IPS DF 6.9 (cell line): ENCODE measurements at regions not wholly inside any gene's neighbourhood (a gene's known extent, or its start where the extent isn't known, plus 50 kb on each side); places are given as distances from the start of the nearest gene placed in this dataset.

Experiments
- DNase-seq: peaks from one replicate; pipeline ENCODE4 v3.0.0-alpha.2; 2013; ENCODE audit warnings: low read depth, low spot score
- H3K27ac ChIP-seq: one replicate; pipeline ENCODE4 v1.5.1; 2013; ENCODE audit warnings: low read length, control low read depth
- H3K27me3 ChIP-seq: 2 replicates; pipeline ENCODE4 v1.6.1; 2013; ENCODE audit warnings: mild to moderate bottlenecking, low read length; ENCODE audit not compliant: control insufficient read depth, insufficient read depth
- H3K36me3 ChIP-seq: 2 replicates; pipeline ENCODE4 v1.6.1; 2013; ENCODE audit warnings: low read length; ENCODE audit not compliant: control insufficient read depth, insufficient read depth
- H3K4me1 ChIP-seq: 2 replicates; pipeline ENCODE4 v1.6.1; 2013; ENCODE audit warnings: low read length; ENCODE audit not compliant: control insufficient read depth, insufficient read depth
- H3K4me3 ChIP-seq: 2 replicates; pipeline ENCODE4 v1.5.1; 2013; ENCODE audit warnings: mild to moderate bottlenecking, low read length
- H3K9me3 ChIP-seq: 2 replicates; pipeline ENCODE4 v1.6.1; 2013; ENCODE audit warnings: low read length, inconsistent platforms; ENCODE audit not compliant: control insufficient read depth, insufficient read depth
- WGBS: extraction: QIAGEN DNeasy Blood & Tissue Kit; methylation state at CpG from one replicate; pipeline ENCODE4 v1.1.7; 2013; ENCODE audit warnings: mixed read lengths, missing lambda C conversion rate; ENCODE audit not compliant: insufficient read length, insufficient coverage; 5-methylcytosine and 5-hydroxymethylcytosine counted together

- no peak for DNase-seq
- Histone ChIP-seq H3K4me1 (peaks cover 4% of the 10 kb centered on the region), H3K27me3 (no peaks in the 10 kb centered on the region), H3K9me3 (no peaks in the 10 kb centered on the region), H3K4me3 (no peak overlapping the region), H3K36me3 (no peaks in the 10 kb centered on the region), H3K27ac (no peak overlapping the region)
- no CpG with 5 or more reads among the region's 3 CpGs for WGBS
Measured at GRCh38 chr12:126204326-126204725, 1139.1 kb downstream of the AACS start.

- Histone ChIP-seq H3K4me1 (peaks cover 6% of the 10 kb centered on the region), H3K9me3 (no peaks in the 10 kb centered on the region), H3K27ac (no peak overlapping the region), H3K36me3 (no peaks in the 10 kb centered on the region), H3K4me3 (no peak overlapping the region), H3K27me3 (no peaks in the 10 kb centered on the region)
- no CpG with 5 or more reads among the region's 4 CpGs for WGBS
- DNase-seq, result no peak
Measured at GRCh38 chr12:126210026-126210425, 1144.8 kb downstream of the AACS start.

GRCh38 chr12:126210448-126210847, 1145.2 kb downstream of the AACS start:
- Histone ChIP-seq H3K36me3 (no peaks in the 10 kb centered on the region), H3K4me1 (peaks cover 7% of the 10 kb centered on the region), H3K4me3 (no peak overlapping the region), H3K27ac (no peak overlapping the region), H3K27me3 (no peaks in the 10 kb centered on the region), H3K9me3 (no peaks in the 10 kb centered on the region)
- WGBS, result no CpG with 5 or more reads among the region's 3 CpGs
- no peak for DNase-seq

GRCh38 chr12:126212824-126213223, 1147.6 kb downstream of the AACS start:
- no peaks in the 10 kb centered on the region for H3K27me3 ChIP-seq
- no peaks in the 10 kb centered on the region for H3K9me3 ChIP-seq
- WGBS, result 100% methylated on average over 1 of the region's 7 CpGs
- no peaks in the 10 kb centered on the region for H3K36me3 ChIP-seq
- H3K4me1 ChIP-seq, result peaks cover 7% of the 10 kb centered on the region
- H3K4me3 ChIP-seq, result no peak overlapping the region
- DNase-seq, result no peak
- no peak overlapping the region for H3K27ac ChIP-seq

- no CpG with 5 or more reads among the region's 1 CpG for WGBS
Measured at GRCh38 chr12:126218697-126219096, 1153.5 kb downstream of the AACS start.

GRCh38 chr12:126219139-126219538, 1153.9 kb downstream of the AACS start:
- Histone ChIP-seq H3K4me1 (peaks cover 5% of the 10 kb centered on the region), H3K27me3 (no peaks in the 10 kb centered on the region), H3K36me3 (no peaks in the 10 kb centered on the region), H3K27ac (no peak overlapping the region), H3K9me3 (no peaks in the 10 kb centered on the region), H3K4me3 (no peak overlapping the region)
- DNase-seq, result no peak
- WGBS, result no CpG with 5 or more reads among the region's 2 CpGs

More at GRCh38 chr12:126218697-126219096, 1153.5 kb downstream of the AACS start:
- H3K4me3 ChIP-seq, result no peak overlapping the region
- no peaks in the 10 kb centered on the region for H3K27me3 ChIP-seq
- no peak overlapping the region for H3K27ac ChIP-seq
- H3K9me3 ChIP-seq, result no peaks in the 10 kb centered on the region
- no peak for DNase-seq
- no peaks in the 10 kb centered on the region for H3K36me3 ChIP-seq
- H3K4me1 ChIP-seq, result peaks cover 5% of the 10 kb centered on the region

- H3K9me3 ChIP-seq, result no peaks in the 10 kb centered on the region
- no peaks in the 10 kb centered on the region for H3K27me3 ChIP-seq
- no CpG with 5 or more reads among the region's 6 CpGs for WGBS
- H3K36me3 ChIP-seq, result no peaks in the 10 kb centered on the region
- no peak overlapping the region for H3K27ac ChIP-seq
- H3K4me3 ChIP-seq, result no peak overlapping the region
- peaks cover 1% of the 10 kb centered on the region; the same call in 1 of the 2 replicates for H3K4me1 ChIP-seq
- DNase-seq, result no peak
Measured at GRCh38 chr12:126219654-126220279, 1154.5 kb downstream of the AACS start.

- no peak overlapping the region for H3K4me3 ChIP-seq
- no peaks in the 10 kb centered on the region for H3K27me3 ChIP-seq
- DNase-seq, result no peak
- WGBS, result no CpG with 5 or more reads among the region's 3 CpGs
- H3K27ac ChIP-seq, result no peak overlapping the region
- no peaks in the 10 kb centered on the region for H3K36me3 ChIP-seq
- H3K9me3 ChIP-seq, result no peaks in the 10 kb centered on the region
- H3K4me1 ChIP-seq, result no peaks in the 10 kb centered on the region
Measured at GRCh38 chr12:126224032-126224431, 1158.8 kb downstream of the AACS start.

- no CpG with 5 or more reads among the region's 2 CpGs for WGBS
- no peak for DNase-seq
Measured at GRCh38 chr12:126228936-126229335, 1163.7 kb downstream of the AACS start.

GRCh38 chr12:126232711-126233110, 1167.5 kb downstream of the AACS start:
- no peaks in the 10 kb centered on the region for H3K36me3 ChIP-seq
- H3K9me3 ChIP-seq, result no peaks in the 10 kb centered on the region
- H3K27me3 ChIP-seq, result no peaks in the 10 kb centered on the region
- no peak overlapping the region for H3K4me3 ChIP-seq
- H3K27ac ChIP-seq, result no peak overlapping the region
- H3K4me1 ChIP-seq, result no peaks in the 10 kb centered on the region; the same call in 1 of the 2 replicates
- no peak for DNase-seq
- no CpG with 5 or more reads among the region's 3 CpGs for WGBS

More at GRCh38 chr12:126228936-126229335, 1163.7 kb downstream of the AACS start:
- Histone ChIP-seq H3K27me3 (no peaks in the 10 kb centered on the region), H3K9me3 (no peaks in the 10 kb centered on the region), H3K4me3 (no peak overlapping the region), H3K27ac (no peak overlapping the region), H3K36me3 (no peaks in the 10 kb centered on the region), H3K4me1 (no peaks in the 10 kb centered on the region; the same call in 1 of the 2 replicates)

- Histone ChIP-seq H3K36me3 (no peaks in the 10 kb centered on the region), H3K9me3 (no peaks in the 10 kb centered on the region), H3K27me3 (no peaks in the 10 kb centered on the region), H3K4me1 (no peaks in the 10 kb centered on the region; the same call in 1 of the 2 replicates), H3K27ac (peak overlapping the region; percentile 93), H3K4me3 (no peak overlapping the region)
- WGBS, result no CpG with 5 or more reads among the region's 3 CpGs
- DNase-seq, result no peak
Measured at GRCh38 chr12:126233625-126234024, 1168.4 kb downstream of the AACS start.
